ENCODE measurements at regions not wholly inside any gene's neighbourhood (a gene's known extent, or its start where the extent isn't known, plus 50 kb on each side); places are given as distances from the start of the nearest gene placed in this dataset.

GRCh38 chr4:167321299-167321698 lies 87.0 kb upstream of the SPOCK3 start:
- TF ChIP-seq ZNF362 (tag by site-specific recombination; IDR thresholded peaks at IDR 0.05) (no peak), SP2 (tag by site-specific recombination; IDR thresholded peaks at IDR 0.05) (no peak), ZBTB17 (tag by site-specific recombination; IDR thresholded peaks at IDR 0.05) (no peak)
- TF ChIP-seq, protein P1, sequence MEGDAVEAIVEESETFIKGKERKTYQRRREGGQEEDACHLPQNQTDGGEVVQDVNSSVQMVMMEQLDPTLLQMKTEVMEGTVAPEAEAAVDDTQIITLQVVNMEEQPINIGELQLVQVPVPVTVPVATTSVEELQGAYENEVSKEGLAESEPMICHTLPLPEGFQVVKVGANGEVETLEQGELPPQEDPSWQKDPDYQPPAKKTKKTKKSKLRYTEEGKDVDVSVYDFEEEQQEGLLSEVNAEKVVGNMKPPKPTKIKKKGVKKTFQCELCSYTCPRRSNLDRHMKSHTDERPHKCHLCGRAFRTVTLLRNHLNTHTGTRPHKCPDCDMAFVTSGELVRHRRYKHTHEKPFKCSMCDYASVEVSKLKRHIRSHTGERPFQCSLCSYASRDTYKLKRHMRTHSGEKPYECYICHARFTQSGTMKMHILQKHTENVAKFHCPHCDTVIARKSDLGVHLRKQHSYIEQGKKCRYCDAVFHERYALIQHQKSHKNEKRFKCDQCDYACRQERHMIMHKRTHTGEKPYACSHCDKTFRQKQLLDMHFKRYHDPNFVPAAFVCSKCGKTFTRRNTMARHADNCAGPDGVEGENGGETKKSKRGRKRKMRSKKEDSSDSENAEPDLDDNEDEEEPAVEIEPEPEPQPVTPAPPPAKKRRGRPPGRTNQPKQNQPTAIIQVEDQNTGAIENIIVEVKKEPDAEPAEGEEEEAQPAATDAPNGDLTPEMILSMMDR (tag by site-specific recombination; IDR thresholded peaks at IDR 0.05) = no peak
